NCI-H226 (cell line): ENCODE measurements at regions not wholly inside any gene's neighbourhood (a gene's known extent, or its start where the extent isn't known, plus 50 kb on each side); places are given as distances from the start of the nearest gene placed in this dataset.

ENCODE experiments used
- DNase-seq: peaks from one replicate; pipeline ENCODE4 v3.0.0-alpha.2; 2015

DNA sequence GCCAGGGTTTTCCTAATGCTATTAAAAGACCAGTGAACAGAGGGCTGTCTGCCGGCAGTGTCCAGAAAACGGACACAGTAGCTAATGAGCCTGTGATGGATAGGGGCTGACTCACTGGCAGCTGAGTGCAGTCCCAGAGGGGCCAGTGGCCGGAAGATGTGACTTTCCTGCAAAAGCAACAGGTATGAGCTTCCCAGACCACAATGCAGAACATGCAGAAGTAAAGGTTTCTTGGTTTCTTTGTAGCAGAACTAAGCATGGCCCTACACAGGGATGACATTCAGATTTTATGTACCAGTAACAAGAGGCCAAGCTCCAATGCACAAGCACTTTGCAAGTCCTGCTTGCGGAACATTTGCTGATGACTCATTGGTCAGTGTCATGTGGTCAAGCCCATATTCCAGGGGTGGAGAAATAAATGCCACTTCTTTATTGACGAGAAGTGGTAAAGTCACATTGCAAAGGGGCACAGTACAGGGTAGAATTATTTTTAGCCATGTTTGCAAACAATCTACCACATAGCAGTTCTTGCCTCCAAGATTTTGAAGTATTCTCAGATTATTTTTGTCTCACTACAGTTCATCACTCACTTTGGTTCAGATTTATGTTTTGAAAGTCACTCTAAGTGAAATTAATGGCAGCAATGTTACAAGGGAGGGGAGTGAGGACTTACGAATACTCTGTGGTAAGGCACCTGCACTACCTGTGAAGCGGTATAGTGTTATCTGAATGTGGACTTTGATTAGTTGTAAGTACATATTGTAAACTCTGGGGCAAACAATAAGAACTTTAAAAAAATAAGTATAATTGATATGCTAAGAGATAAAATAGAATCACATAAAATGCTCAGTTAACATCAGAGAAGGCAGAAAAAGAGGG, 263.3 kb downstream of the ABHD5 start:
- DNase-seq = no peak

DNA sequence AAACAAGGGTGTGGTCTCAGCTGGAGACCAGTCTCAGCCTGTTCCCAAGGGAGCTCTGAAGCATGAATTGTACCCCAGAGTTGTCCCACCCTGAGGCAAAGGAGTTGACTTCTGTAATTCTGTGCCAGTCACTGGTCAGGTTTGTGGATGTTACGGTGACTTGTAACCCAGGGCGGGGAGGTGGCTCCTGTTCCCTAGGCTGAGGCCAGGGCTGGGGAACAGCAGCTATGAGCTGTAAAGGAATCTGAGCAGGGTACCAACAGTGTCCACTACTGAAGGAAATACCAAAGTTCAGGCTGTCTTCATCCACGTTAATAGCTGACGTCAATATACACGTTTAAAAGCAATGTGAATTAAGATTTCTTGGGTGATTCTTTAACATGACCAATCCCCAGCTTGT, 266.2 kb downstream of the ABHD5 start:
- no peak for DNase-seq

DNA sequence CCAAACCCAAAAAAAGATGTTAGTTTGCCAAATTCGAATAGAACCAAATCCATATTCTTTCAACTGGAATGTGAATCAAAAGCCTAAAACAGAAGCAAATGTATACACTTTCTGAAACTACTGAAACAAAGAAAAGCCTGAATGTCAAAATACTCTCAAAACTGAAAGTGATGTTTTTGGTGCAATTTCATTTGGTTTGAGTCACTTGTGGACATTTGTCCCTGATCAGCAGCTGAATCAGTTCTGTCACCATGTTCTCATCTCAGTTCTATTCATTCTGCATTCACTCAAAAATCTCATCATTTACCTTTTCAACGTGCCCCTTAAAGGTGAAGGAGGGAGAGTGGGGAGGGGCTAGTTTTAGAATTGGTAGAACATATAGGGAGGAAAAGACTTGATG, 266.8 kb downstream of the ABHD5 start:
- DNase-seq = no peak

DNA sequence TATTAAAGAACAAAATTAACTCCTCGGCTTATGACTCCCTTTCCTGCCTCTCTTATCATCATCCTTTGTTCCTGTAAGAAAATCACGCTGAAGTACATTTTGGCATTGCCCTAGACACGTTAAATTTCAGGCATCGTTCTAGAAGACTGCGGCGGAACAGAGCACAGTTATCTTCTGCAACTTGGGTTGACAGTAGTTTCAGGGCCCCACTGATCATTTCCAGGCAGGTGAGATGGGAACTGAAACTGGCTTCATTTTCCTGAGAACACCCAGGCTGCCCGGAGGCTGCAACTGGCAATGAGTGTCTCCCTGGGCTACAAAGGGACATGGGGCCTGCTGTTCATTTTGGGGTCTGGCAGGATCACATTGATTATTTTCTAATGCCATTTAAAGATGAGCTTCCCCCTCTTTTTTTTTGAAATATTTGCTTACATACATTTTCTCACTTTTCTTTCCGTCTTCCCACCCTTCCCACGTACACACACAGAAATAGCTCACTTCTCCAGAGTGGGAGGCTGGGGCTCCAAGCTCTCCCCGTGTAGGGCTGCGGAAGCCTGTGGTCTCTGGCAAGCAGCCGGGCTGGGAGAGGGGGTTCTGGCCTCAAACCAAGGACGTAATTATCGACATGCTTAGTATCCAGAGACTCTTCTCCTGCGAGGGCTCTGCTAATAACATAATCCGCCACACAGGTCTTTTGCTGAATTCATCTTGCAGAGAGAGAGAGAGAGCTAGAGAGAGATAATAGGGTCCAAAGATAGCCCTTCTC, 267.4 kb downstream of the ABHD5 start:
- DNase-seq = no peak

DNA sequence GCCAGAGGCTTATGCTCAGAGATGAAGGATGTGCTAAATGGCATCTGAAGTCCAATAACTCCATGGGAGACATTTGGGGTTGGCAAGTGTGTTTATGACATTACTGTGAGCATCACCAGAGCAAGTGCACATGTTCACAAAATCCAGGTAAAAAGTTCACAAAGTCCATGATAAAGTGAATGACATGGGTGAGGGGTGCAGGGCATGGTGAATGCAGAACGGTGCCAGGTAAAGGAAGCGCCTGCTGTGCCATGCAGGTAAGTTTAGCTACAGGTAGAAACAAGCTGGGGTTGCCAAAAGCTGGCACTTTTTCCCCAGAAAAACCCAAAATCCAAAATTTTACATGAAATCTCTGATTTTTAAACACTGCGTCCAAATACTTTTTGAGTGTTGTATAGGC, 268.2 kb downstream of the ABHD5 start:
- DNase-seq = no peak

DNA sequence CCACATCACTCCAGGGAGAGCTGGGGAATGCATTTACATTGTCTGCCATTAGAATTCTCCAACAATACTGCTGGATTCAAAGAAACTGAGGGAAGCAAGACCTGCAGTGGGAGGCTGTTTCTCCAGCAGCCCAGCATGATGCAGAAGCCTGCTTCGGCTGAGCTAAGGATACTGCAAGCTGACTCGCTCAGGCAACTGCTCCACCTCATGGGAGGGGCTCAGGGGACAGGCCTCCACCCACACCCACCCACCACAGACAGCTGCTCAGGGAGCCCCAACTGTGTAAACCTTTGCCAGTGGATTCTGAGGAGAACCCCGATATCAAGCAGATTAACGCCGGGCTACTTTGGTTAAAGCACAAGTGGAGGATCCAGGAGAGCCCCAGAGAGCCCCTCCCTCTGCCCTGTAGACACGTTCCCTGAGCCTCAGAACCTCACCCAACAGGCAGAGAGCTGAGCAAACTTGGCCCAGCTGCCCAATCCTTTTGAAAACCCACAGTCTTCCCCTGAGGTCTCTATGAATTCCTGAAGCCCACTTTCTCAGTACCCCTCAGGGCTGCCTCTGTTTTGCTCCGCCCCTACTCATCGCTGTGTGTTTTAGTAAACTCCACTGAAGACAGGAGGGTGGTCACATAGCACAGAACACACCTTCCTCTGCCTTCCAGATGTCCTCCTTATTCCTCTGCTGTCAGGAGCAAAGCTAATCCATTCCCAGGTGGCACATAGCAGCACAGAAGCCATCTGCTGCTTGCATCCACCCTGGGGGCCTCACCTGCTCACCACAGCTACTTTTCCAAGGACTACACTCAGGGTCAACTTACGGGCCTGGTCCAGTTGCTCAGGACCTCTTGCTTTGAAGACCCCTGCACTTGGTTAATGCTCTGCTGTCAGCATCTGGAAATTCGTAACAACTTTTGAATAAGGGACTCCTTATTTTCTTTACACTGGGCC, 269.0 kb downstream of the ABHD5 start:
- no peak for DNase-seq

DNA sequence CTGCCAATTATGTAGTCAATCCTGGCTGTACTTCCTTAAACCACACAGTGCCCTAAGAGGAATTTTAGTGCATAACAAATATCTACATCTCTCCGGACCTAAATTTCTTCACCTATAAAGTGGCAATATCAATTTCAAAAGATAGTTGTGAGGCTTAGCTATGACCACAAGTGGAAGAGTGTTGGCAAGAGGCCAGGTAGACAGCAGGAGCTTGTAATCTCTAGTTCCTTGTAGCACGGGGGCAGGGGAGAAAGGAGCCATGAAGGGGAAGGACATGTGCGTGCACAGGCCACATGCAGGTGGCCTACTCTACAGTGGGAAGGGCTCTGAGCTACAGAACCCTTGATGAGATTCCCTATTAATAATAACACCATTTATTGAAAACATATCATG, 269.7 kb downstream of the ABHD5 start:
- no peak for DNase-seq

DNA sequence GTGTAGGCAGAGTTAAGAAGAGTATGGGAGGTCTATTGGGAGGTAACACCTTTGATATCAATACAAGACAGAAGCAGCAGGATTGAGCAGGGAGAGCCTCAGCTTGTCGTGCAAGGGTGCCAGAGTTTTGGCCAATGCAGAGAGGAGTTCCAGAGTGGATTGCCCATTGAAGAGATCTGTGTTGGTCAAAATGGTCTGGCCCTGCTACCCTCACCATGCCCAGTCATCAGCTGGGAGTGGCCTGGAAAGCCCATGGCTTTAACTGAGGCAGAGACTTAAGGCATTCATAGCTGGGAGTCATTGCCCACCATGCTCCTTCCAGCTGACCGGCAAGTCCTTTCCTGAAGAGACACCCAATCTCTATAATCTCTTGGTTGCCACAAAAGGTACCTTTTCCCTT, 271.3 kb downstream of the ABHD5 start:
- no peak for DNase-seq

DNA sequence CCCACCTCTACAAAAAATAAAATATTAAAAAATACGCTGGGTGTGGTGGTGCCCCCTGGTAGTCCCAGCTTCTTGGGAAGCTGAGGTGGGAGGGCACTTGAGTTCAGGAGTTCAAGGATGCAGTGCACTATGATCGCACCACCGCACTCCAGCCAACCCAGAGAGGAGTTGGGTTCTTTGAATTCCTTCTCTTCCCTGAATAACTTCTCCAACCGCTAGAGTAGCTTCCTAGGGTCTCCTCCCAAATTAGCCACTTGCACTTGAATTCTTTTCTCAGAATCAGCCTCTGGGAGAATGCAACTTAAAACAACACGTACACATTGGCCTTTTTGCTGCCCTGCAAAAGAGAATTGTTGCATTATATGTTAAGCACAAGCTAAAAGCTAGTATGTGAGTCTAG, 272.5 kb downstream of the ABHD5 start:
- DNase-seq = no peak

DNA sequence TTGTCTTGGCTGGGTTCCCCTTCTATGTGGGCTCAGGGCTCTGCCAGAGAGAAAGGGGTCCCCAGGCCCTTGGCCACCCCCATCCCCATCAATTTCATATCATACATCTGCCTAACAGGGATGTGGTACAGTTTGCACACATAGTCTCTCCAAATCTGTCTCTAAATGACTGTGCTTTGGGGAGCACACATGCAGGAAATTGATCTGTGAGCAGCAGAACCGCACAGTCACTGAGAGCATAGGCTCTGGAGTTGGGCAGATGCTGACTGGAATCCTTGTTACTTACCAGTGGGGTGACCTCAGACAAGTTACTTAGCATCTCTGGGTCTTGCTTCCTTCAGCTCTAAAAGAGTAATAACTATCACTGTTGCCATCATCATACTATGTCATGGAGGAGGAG, 273.9 kb downstream of the ABHD5 start:
- DNase-seq = no peak

DNA sequence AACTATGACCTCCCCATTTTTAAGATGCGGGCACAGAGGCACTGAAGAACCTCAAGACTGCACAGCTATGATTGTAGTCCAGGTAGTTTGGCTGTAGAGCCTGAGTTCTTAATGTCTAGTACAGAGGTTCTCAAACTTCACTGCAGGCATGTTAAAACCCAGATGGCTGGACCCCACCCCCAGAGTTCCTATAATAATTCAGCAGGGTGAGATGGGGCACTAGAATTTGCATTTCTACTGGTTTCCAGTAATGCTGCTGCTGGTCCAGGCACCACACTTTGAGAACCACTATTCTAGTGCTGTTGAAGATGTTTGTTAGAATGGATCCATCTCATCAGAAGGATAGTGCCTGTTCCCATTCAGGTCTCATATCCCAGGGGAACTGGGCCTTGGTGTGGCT, 274.9 kb downstream of the ABHD5 start:
- DNase-seq = no peak

DNA sequence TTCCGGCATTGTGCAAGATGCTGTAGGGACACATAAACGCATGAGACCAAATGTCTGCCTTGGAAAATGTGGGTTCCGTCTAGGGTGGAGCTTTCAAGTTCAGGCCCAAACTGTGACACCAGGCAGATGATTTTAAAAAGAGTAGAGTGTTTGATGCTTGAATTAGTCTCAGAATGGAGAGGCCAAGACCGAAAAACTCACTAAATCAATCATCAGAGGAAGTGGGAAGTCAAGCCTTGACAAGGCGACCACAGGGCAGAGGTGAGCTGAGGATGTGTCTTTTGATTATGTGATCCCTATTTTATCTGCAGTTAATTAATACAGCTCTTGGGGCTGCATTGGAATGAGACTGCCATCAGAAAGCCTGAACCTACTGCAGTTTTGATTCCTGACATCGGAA, 275.4 kb downstream of the ABHD5 start:
- DNase-seq = no peak

DNA sequence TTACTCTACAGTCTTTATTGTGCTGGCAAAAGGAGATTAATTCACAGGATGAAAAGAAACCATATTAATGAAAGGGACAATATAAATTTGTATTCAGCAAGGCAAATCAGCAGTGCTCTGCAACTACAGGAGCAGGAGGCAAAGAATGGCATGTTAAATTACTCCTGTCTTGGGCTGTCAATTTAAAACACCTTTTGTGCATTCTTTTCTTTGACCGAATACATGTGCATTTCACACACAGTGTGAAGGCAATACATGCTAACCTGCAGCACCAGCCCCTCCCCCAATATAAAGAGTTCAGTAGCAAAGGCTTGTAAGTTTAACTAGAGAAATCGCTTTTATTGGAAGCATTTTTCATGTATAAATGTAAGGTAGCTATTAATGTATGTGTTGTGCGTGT, 275.2 kb upstream of the TOPAZ1 start:
- DNase-seq = no peak

DNA sequence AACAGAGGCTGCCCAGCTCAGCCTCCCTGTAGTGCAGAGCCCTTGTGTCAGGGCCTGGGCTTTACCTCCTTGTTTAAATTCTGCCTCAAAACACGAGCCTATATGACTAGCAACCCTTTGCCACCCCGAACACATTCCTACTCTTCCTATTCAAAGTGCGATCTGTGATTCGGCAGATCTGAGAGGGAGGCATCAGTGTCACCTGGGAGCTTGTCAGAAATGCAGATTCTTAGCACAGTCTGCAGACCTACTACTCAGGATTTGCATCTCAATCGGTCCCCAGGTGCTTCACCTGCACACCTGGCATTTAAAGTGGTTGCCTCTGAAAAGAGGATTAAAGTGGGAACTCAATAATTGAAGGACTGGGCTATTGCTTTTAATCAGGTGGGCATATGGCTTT, 273.2 kb upstream of the TOPAZ1 start:
- DNase-seq = no peak

DNA sequence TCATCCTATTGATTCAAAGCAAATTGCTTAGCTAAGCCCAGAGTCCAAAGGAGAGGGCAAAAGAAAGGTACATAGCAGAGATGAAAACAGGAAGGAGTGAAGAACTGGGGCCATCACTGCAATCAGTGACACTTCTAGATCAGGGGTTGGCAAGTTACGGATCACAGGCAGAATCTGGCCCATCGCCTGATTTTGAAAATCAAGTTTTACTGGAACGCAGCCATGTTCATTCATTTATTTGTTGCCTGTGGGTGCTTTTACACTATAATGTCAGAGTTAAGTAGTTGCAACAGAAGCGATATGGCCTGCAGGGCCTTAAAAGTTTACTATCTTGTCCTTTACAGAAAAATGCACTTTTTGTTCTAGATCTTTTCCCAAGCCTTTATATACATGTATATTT, 271.7 kb upstream of the TOPAZ1 start:
- DNase-seq = no peak

DNA sequence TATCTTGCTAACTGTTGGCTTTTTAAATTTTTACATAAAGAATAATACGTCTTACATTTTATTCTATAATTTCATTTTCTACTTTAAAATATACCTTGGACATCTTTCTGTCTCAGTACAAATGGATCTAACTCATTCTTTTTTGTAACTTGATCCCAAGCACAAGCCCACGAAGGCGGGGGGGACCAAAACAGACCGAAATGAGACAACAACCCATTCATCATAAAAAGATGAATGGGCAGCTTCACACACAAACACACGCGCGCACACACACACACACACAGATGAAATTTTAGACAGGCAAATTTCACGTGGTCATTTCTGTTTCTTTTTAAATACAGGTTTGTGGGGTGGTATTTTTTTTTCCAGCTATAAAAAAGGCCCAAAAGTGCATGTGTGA, 271.3 kb upstream of the TOPAZ1 start:
- DNase-seq = no peak

DNA sequence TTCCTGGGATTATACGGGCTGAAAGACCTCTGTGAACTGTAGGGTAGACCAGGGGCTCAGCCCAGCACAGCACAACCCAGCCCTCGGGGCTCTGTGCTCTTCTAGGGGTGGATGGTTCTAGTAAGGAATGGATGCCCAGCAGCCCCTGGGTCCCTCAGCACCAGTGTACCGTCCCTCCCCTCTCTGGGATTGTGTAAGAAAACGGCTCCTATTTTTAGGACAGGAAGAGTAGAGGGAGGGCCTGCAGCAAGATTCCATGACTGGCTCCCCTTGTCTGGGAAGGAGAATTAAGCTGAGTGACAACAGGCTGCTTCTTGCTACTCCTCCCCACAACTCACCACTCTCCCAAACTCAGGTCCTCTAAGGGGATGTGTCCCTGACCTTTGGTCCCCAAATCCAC, 270.8 kb upstream of the TOPAZ1 start:
- no peak for DNase-seq

DNA sequence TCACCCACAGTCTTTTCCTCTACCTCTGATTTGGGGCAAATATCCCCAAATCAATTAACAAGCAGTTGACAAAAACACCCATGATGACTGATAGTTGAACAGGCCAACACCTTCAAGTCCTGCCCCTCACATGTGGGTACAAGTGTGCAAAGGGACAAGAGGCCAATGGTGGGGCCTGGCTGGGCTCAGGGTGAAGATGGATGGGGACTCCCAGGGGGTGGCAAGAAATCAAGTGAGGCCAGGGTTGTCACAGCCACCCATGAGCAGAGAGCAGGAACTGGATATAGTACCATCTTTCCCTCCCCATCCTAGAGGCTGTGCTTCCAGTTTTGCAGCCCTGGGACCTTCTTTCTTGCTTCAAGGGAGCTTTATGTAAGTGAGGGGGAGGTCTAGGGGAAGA, 270.2 kb upstream of the TOPAZ1 start:
- no peak for DNase-seq

DNA sequence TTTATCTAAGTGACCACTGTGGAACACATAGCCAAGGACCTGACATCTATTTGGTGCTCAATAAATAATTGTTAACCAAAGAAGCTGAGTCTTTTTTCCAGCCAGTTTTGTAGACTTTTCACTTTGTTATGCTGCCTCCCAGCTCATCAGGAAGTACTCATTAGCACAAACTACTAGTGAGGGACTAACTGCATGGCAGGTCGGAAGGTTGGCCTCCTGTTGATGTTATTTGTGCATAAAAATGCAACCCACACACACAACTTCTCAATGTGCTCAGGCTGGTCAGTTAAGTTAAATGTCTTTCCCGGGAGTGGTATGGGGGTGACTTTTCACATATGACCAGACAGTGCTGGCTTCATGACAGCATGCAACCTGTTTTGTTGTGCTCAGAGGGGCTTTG, 263.0 kb upstream of the TOPAZ1 start:
- no peak for DNase-seq

DNA sequence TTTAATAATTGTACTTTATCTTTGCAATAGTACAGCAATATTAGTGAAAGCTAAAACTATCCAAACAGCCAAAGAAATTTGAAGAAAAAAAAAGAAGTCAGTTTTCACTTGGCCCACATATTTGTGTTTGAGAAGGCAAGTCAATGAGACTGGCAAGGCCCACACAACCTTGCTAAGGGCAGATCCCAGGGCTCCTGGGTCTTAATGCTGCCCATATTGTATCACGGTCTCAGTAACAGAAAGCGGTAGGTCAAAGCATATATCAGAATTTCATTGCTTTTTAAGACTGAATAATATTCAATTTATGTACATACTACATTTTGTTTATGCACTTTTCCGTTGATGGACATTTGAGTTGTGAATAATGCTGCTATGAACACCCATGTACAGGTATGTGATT, 262.0 kb upstream of the TOPAZ1 start:
- DNase-seq = no peak

DNA sequence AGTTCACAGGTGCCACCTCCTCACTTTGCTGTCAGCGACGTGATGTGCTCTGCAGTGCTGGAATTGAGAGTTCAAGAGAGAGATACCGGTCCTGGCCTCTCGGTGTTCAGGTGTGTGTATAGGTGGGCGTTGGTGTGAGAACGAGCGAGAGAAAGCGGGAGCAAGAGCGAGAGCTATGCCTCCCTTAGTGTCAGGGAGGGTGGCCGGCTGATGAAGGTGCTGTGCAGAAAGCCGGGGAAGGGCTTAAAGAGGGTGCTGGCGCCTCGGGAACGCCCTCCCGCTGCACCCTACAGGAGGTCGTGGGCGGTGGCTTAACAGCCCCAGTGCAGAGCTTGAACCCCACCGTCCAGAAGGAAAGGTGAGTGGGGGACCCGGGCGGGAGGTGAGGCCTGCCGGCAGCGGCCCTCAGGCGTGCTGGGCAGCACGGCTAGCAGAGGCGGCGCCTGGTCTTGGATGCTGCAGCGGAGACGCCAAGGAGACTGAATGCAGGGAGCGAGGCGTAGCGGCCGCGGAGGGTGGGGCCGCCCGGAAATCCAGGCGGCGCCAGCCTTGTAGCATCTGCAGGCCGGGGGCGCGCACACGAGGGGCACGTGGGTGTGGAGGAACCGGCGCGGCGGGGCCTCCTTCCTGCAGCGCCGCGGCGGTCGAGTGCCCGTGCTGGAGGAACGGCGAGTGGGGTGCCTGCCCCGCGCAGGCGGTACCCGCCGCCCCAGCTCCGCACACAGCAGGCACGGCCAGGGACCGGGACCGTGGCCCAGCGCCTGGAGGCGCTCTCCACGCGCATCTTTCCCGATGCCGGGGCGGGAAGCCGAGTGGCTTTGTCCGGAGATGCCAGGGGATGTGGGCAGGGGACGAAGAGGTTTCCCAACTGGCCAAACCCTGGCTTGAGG, 246.8 kb upstream of the TOPAZ1 start:
- DNase-seq = no peak
